GM12878 (cell line): ENCODE measurements at regions not wholly inside any gene's neighbourhood (a gene's known extent, or its start where the extent isn't known, plus 50 kb on each side); places are given as distances from the start of the nearest gene placed in this dataset.

Experiments
- ATAC-seq: fragments of 200-7000 bp; cut with Tn5 transposase; 3 replicates; pipeline ENCODE4 v1.9.1; 2020; ENCODE audit warnings: mild to moderate bottlenecking, moderate library complexity
- BruUV-seq: library from RNA; stranded (reverse); fragments of 400-500 nt; replicated peaks from 2 replicates; lab custom pipeline; 2021; lab: Mats Ljungman, UMichigan
- CTCF ChIA-PET: fragments of 300-600 bp; sonication (Branson Sonifier 250); formaldehyde crosslinking; extraction: SDS; loops from one replicate; lab custom pipeline; 2021; ENCODE audit warnings: inconsistent platforms; lab: Yijun Ruan, JAX
- POLR2A ChIA-PET: fragments of 350-600 bp; formaldehyde crosslinking; extraction: SDS; loops from one replicate; lab custom pipeline; 2021; ENCODE audit warnings: inconsistent platforms; lab: Charles Lee
- RAD21 ChIA-PET: fragments of 300-600 bp; sonication (Branson Sonifier 250); formaldehyde crosslinking; loops from one replicate; lab custom pipeline; 2023; ENCODE audit warnings: antibody characterized with exemption; ENCODE audit not compliant: unreplicated experiment; lab: Charles Lee
- SMC1A ChIA-PET: fragments of 300-600 bp; sonication (Branson Sonifier 250); formaldehyde crosslinking; loops from one replicate; lab custom pipeline; 2023; ENCODE audit not compliant: unreplicated experiment, uncharacterized antibody; lab: Charles Lee
- DNase-seq: peaks from one replicate; pipeline ENCODE4 v3.0.0-alpha.2; 2011; ENCODE audit warnings: low read depth, low spot score
- FAIRE-seq: peaks from 3 replicates; lab custom pipeline; 2011; peaks lifted over from hg19 to GRCh38; lab: Jason Lieb, UNC
- H2AFZ ChIP-seq: 2 replicates; pipeline ENCODE4 v1.6.0; 2011; ENCODE audit warnings: low read depth, low read length, control low read depth; ENCODE audit not compliant: control insufficient read depth
- H3K27ac ChIP-seq: 2 replicates; pipeline ENCODE4 v1.5.1; 2011; ENCODE audit warnings: control low read depth; ENCODE audit not compliant: control insufficient read depth, insufficient read depth
- H3K27me3 ChIP-seq, 2 experiments: replicated peaks in 1 of 2; 2 replicates each; pipeline versions ENCODE4 v1.6.0 to v1.6.1; 2011; ENCODE audit warnings: low read length in 1 of 2; ENCODE audit not compliant: control insufficient read depth in 2 of 2, insufficient read depth in 2 of 2
- H3K36me3 ChIP-seq, 2 experiments: 2 replicates each; pipeline ENCODE4 v1.5.1; 2011; ENCODE audit warnings: low read length in 1 of 2; ENCODE audit not compliant: control insufficient read depth in 2 of 2, insufficient read depth in 2 of 2
- H3K4me1 ChIP-seq: 2 replicates; pipeline ENCODE4 v1.6.1; 2011; ENCODE audit warnings: mild to moderate bottlenecking, low read length, moderate library complexity, mixed read lengths; ENCODE audit not compliant: control insufficient read depth, insufficient read depth
- H3K4me2 ChIP-seq: 2 replicates; pipeline ENCODE4 v1.6.0; 2011; ENCODE audit warnings: control low read depth; ENCODE audit not compliant: control insufficient read depth, insufficient read depth
- H3K4me3 ChIP-seq: fragments of 200-600 bp; sonication (generic); 2 replicates; pipeline ENCODE4 v1.5.1; 2016
- H3K79me2 ChIP-seq: 2 replicates; pipeline ENCODE4 v1.6.0; 2011; ENCODE audit warnings: low read length; ENCODE audit not compliant: control insufficient read depth, insufficient read depth
- H3K9ac ChIP-seq: 2 replicates; pipeline ENCODE4 v1.8.0; 2011; ENCODE audit warnings: low read length, control low read depth, mixed read lengths; ENCODE audit not compliant: control insufficient read depth, insufficient read depth
- H3K9me3 ChIP-seq: replicated peaks from 3 replicates; pipeline ENCODE4 v1.5.1; 2011; ENCODE audit warnings: mild to moderate bottlenecking, low read length; ENCODE audit not compliant: control insufficient read depth, insufficient read depth
- H4K20me1 ChIP-seq: 2 replicates; pipeline ENCODE4 v1.6.0; 2011; ENCODE audit not compliant: control insufficient read depth, insufficient read depth
- BRCA1 ChIP-seq: IDR thresholded peaks from 2 replicates; pipeline ENCODE4 v1.6.1; 2011; ENCODE audit warnings: low read depth, low read length, improper control_type of control experiment
- E2F8 ChIP-seq: fragments of 450-650 bp; IDR thresholded peaks from 2 replicates; pipeline ENCODE4 v1.6.1; 2018; ENCODE audit warnings: mild to moderate bottlenecking, low read depth, moderate library complexity; ENCODE audit not compliant: partially characterized antibody
- EED ChIP-seq: sonication (generic); IDR thresholded peaks from 2 replicates; pipeline ENCODE4 v1.6.1; 2016; ENCODE audit warnings: antibody characterized with exemption, low read depth
- EGR1 ChIP-seq, 2 experiments: IDR thresholded peaks; 1 replicate in 1 of 2; 2 replicates in 1 of 2; pipeline ENCODE4 v1.6.1; 2011 to 2012; ENCODE audit warnings: low read depth in 2 of 2, low read length in 2 of 2, borderline replicate concordance in 1 of 2, mild to moderate bottlenecking in 1 of 2, moderate library complexity in 1 of 2
- HSF1 ChIP-seq: fragments of 150-350 bp; IDR thresholded peaks from 2 replicates; pipeline ENCODE4 v1.6.1; 2014; ENCODE audit warnings: mild to moderate bottlenecking, low read depth, low read length
- MLLT1 ChIP-seq: fragments of 450-650 bp; IDR thresholded peaks from 2 replicates; pipeline ENCODE4 v1.6.1; 2016; ENCODE audit warnings: mild to moderate bottlenecking
- NFYA ChIP-seq: IDR thresholded peaks from 2 replicates; pipeline ENCODE4 v1.6.1; 2011; ENCODE audit warnings: low read depth, mild to moderate bottlenecking, low read length, improper control_type of control experiment, borderline replicate concordance
- NR2C2 ChIP-seq: IDR thresholded peaks from 2 replicates; pipeline ENCODE4 v1.6.1; 2011; ENCODE audit warnings: borderline replicate concordance, low read depth; ENCODE audit not compliant: control insufficient read depth, insufficient read length
- PAX8 ChIP-seq: fragments of 450-650 bp; IDR thresholded peaks from 2 replicates; pipeline ENCODE4 v1.6.1; 2017; ENCODE audit warnings: mild to moderate bottlenecking, moderate library complexity
- SIX5 ChIP-seq: IDR thresholded peaks from 2 replicates; pipeline ENCODE4 v1.6.1; 2011; ENCODE audit warnings: mild to moderate bottlenecking, low read depth, low read length, moderate library complexity; ENCODE audit not compliant: severe bottlenecking
- SUZ12 ChIP-seq: fragments of 200-600 bp; sonication (generic); IDR thresholded peaks from one replicate; pipeline ENCODE4 v1.6.1; 2018; ENCODE audit warnings: antibody characterized with exemption, mild to moderate bottlenecking; ENCODE audit not compliant: unreplicated experiment
- WRNIP1 ChIP-seq: IDR thresholded peaks from 2 replicates; pipeline ENCODE4 v1.6.1; 2011; ENCODE audit warnings: low read depth, low read length, improper control_type of control experiment, borderline replicate concordance
- ZNF207 ChIP-seq: fragments of 450-650 bp; IDR thresholded peaks from 2 replicates; pipeline ENCODE4 v1.6.1; 2014; ENCODE audit warnings: antibody characterized with exemption, mild to moderate bottlenecking, borderline replicate concordance
- WGBS: methylation state at CpG from one replicate; pipeline ENCODE4 v1.1.6; 2016; ENCODE audit warnings: low lambda C conversion rate; ENCODE audit not compliant: insufficient replicate concordance, insufficient coverage; ENCODE audit errors: missing lambda C conversion rate; 5-methylcytosine and 5-hydroxymethylcytosine counted together
- in situ Hi-C: fragments of 300-500 bp; cut with MboI; formaldehyde crosslinking; loops from 9 replicates; pipeline ENCODE4 v1.14.3; 2018; ENCODE audit warnings: mixed read lengths
- intact Hi-C: fragments of 100-400 bp; cut with micrococcal nuclease; formaldehyde crosslinking; loops from one replicate; pipeline ENCODE4 v1.14.2; 2022; ENCODE audit not compliant: unreplicated experiment

GRCh38 chr2:187962538-187962937 is 329.1 kb upstream of the GULP1 start:
- H3K27me3 ChIP-seq = no peaks in the 10 kb centered on the region
- no peaks in the 10 kb centered on the region for H3K4me1 ChIP-seq
- DNase-seq (no peak), FAIRE-seq (no peak), ATAC-seq (no peak)
- no peaks in the 10 kb centered on the region for H3K9me3 ChIP-seq
- no peak overlapping the region for H3K4me3 ChIP-seq
- intact Hi-C loops (no loop called here), in situ Hi-C loops (no loop called here)
- SMC1A ChIA-PET = no interaction called here
- H4K20me1 ChIP-seq = no peaks in the 10 kb centered on the region
- 0% methylated on average over 2 of the region's 2 CpGs for WGBS
- RAD21 ChIA-PET = no interaction called here
- no peaks in the 10 kb centered on the region for H3K79me2 ChIP-seq
- H3K4me2 ChIP-seq = no peak overlapping the region
- TF ChIP-seq SIX5 (no peak), PAX8 (no peak), MLLT1 (no peak), EGR1 (IDR thresholded peaks at IDR 0.05; ENCODE audit: borderline replicate concordance in 1 of 2, low read depth in 2 of 2, low read length in 2 of 2) (no peak), E2F8 (no peak), ZNF207 (no peak), SUZ12 (no peak), EED (no peak), NR2C2 (no peak), HSF1 (no peak), BRCA1 (no peak), WRNIP1 (no peak), NFYA (no peak)
- no peak overlapping the region for H2AFZ ChIP-seq
- H3K27ac ChIP-seq = no peak overlapping the region
- no peak overlapping the region for H3K9ac ChIP-seq
- POLR2A ChIA-PET = no interaction called here
- BruUV-seq = no TSS peak
- no peaks in the 10 kb centered on the region for H3K36me3 ChIP-seq
- CTCF ChIA-PET = no interaction called here
